Endothelial cell of umbilical vein (primary cell): ENCODE measurements at regions not wholly inside any gene's neighbourhood (a gene's known extent, or its start where the extent isn't known, plus 50 kb on each side); places are given as distances from the start of the nearest gene placed in this dataset.

ENCODE experiments used
- BruUV-seq: library from RNA; stranded (reverse); fragments of 400-500 nt; replicated peaks from 2 replicates; lab custom pipeline; 2021; lab: Mats Ljungman, UMichigan
- CTCF ChIA-PET: fragments of 300-600, 350-600 bp; sonication (Branson Sonifier 250); formaldehyde crosslinking; loops from one replicate; lab custom pipeline; 2021; ENCODE audit warnings: antibody characterized with exemption, inconsistent platforms; lab: Charles Lee
- POLR2A ChIA-PET: fragments of 300-600, 350-600 bp; sonication (Branson Sonifier 250); formaldehyde crosslinking; loops from one replicate; lab custom pipeline; 2021; ENCODE audit warnings: antibody characterized with exemption, inconsistent platforms; lab: Charles Lee
- DNase-seq: peaks from one replicate; pipeline ENCODE4 v3.0.0-alpha.2; 2011; ENCODE audit warnings: low read depth, low spot score
- FAIRE-seq: peaks from 2 replicates; lab custom pipeline; 2011; peaks lifted over from hg19 to GRCh38; lab: Jason Lieb, UNC
- H2AFZ ChIP-seq: 2 replicates; pipeline ENCODE4 v1.6.0; 2012; ENCODE audit warnings: low read depth, low read length, control low read depth, inconsistent platforms
- H3K27ac ChIP-seq: 2 replicates; pipeline ENCODE4 v1.5.1; 2011; ENCODE audit warnings: low read depth, mild to moderate bottlenecking, control low read depth, low read length, moderate library complexity; ENCODE audit not compliant: insufficient read depth
- H3K27me3 ChIP-seq, 2 experiments: 2 replicates each; pipeline versions ENCODE4 v1.6.0 to v1.6.1; 2011; ENCODE audit warnings: low read length in 2 of 2, mixed read lengths in 1 of 2; ENCODE audit not compliant: control insufficient read depth in 2 of 2, insufficient read depth in 2 of 2
- H3K36me3 ChIP-seq, 2 experiments: 2 replicates in 1 of 2; 3 replicates in 1 of 2; pipeline ENCODE4 v1.5.1; 2011; ENCODE audit warnings: low read length in 2 of 2, mild to moderate bottlenecking in 1 of 2, moderate library complexity in 1 of 2; ENCODE audit not compliant: control insufficient read depth in 2 of 2, insufficient read depth in 2 of 2; ENCODE audit errors: extremely low read depth in 1 of 2
- H3K4me1 ChIP-seq: 3 replicates; pipeline ENCODE4 v1.5.1; 2011; ENCODE audit warnings: mild to moderate bottlenecking, low read length; ENCODE audit not compliant: control insufficient read depth, insufficient read depth; ENCODE audit errors: extremely low read depth
- H3K4me2 ChIP-seq: 2 replicates; pipeline ENCODE4 v1.6.1; 2011; ENCODE audit warnings: low read length, control low read depth, mixed read lengths; ENCODE audit not compliant: insufficient read depth
- H3K4me3 ChIP-seq, 3 experiments: fragments of 200-600 bp in 1 of 3; sonication (generic), shearing (Covaris generic) in 1 of 3; replicated peaks in 1 of 3; 2 replicates each; pipeline ENCODE4 v1.5.1; 2011 to 2016; ENCODE audit warnings: control low read depth in 3 of 3, low read length in 3 of 3, mild to moderate bottlenecking in 2 of 3, inconsistent platforms in 1 of 3, low read depth in 1 of 3, moderate library complexity in 1 of 3; ENCODE audit not compliant: insufficient read depth in 1 of 3
- H3K79me2 ChIP-seq: 2 replicates; pipeline ENCODE4 v1.6.0; 2012; ENCODE audit warnings: low read length, inconsistent platforms; ENCODE audit not compliant: control insufficient read depth, insufficient read depth
- H3K9ac ChIP-seq: replicated peaks from 2 replicates; pipeline ENCODE3; 2011; ENCODE audit warnings: low read length, control low read depth; ENCODE audit not compliant: insufficient read depth; ENCODE audit errors: extremely low read depth
- H3K9me1 ChIP-seq: replicated peaks from 3 replicates; pipeline ENCODE4 v1.6.0; 2011; ENCODE audit warnings: mild to moderate bottlenecking, low read length; ENCODE audit not compliant: control insufficient read depth, insufficient read depth; ENCODE audit errors: extremely low read depth
- H3K9me3 ChIP-seq: replicated peaks from 2 replicates; pipeline ENCODE4 v1.5.1; 2012; ENCODE audit warnings: low read length, inconsistent platforms; ENCODE audit not compliant: control insufficient read depth, insufficient read depth
- H4K20me1 ChIP-seq: replicated peaks from 2 replicates; pipeline ENCODE3; 2011; ENCODE audit warnings: mild to moderate bottlenecking, low read length; ENCODE audit not compliant: control insufficient read depth, insufficient read depth; ENCODE audit errors: extremely low read depth
- EZH2 ChIP-seq: IDR thresholded peaks from 2 replicates; pipeline ENCODE4 v1.6.1; 2012; ENCODE audit warnings: borderline replicate concordance, low read depth, mild to moderate bottlenecking, moderate library complexity, low read length, inconsistent platforms; ENCODE audit not compliant: severe bottlenecking
- FOS ChIP-seq: IDR thresholded peaks from 2 replicates; pipeline ENCODE4 v1.6.1; 2011; ENCODE audit warnings: mild to moderate bottlenecking, low read length, moderate library complexity, borderline replicate concordance; ENCODE audit not compliant: insufficient read depth
- GATA2 ChIP-seq: IDR thresholded peaks from 2 replicates; pipeline ENCODE4 v1.7.0; 2011; ENCODE audit warnings: low read depth, mild to moderate bottlenecking, moderate library complexity, mixed read lengths, low read length; ENCODE audit not compliant: insufficient read length, insufficient read depth
- JUN ChIP-seq: IDR thresholded peaks from 2 replicates; pipeline ENCODE4 v1.6.1; 2011; ENCODE audit warnings: borderline replicate concordance, low read depth; ENCODE audit not compliant: insufficient read length, insufficient read depth
- MAX ChIP-seq: IDR thresholded peaks from 2 replicates; pipeline ENCODE4 v1.6.1; 2011; ENCODE audit not compliant: insufficient read depth, insufficient read length
- MYC ChIP-seq: IDR thresholded peaks from one replicate; pipeline ENCODE4 v1.6.1; 2011; ENCODE audit warnings: mild to moderate bottlenecking, low read depth, low read length
- POLR2A ChIP-seq: IDR thresholded peaks from 2 replicates; pipeline ENCODE4 v1.6.1; 2012; ENCODE audit warnings: low read depth, mild to moderate bottlenecking, control low read depth, low read length
- POLR2AphosphoS5 ChIP-seq: IDR thresholded peaks from 2 replicates; pipeline ENCODE4 v1.6.1; 2012; ENCODE audit warnings: low read depth, mild to moderate bottlenecking, control low read depth, low read length, moderate library complexity; ENCODE audit not compliant: insufficient read depth
- dilution Hi-C: fragments of 300-500 bp; cut with MboI; formaldehyde crosslinking; loops from one replicate; pipeline ENCODE4 v1.15.0; 2019; ENCODE audit warnings: low sequenced_read_pairs; ENCODE audit not compliant: extremely low pct_ligation_motif_present
- intact Hi-C: fragments of 100-400 bp; cut with micrococcal nuclease; formaldehyde crosslinking; loops from one replicate; pipeline ENCODE4 v1.10.0; 2022
- TF ChIP-seq, protein P1 (sequence below), 2 donors: IDR thresholded peaks; 1 replicate in 1 of 2; 2 replicates in 1 of 2; pipeline ENCODE4 v1.5.1; 2011; ENCODE audit warnings: low read length in 2 of 2, mild to moderate bottlenecking in 2 of 2, moderate library complexity in 2 of 2, control low read depth in 1 of 2, inconsistent platforms in 1 of 2, low read depth in 1 of 2; ENCODE audit not compliant: insufficient read depth in 1 of 2; ENCODE audit errors: extremely low read depth in 1 of 2

DNA sequence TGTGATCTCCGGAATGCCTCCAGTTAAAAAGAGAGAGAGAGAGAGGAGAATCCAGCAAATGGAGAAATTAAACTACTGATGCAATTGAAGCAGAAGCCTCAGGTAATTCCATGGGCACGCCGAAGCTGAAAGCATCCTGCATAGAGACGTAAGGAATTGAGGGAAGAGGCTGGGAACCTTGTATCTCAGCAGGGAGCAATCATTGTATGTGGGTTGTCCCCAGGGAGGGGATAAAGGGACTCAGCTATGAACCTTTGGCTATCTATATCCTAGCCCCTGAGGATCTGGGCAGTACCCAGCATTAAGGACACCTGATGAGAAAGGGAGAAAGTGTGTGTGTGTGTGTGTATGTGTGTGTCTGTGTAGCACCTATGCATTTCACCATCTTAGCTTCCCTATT, 95.8 kb upstream of the ATXN7L3B start:
- FAIRE-seq (no peak), DNase-seq (no peak)
- Histone ChIP-seq H3K4me3 (no peak overlapping the region), H3K79me2 (no peaks in the 10 kb centered on the region), H3K27me3 (no peaks in the 10 kb centered on the region), H3K27ac (no peak overlapping the region), H3K9me3 (no peaks in the 10 kb centered on the region), H3K4me1 (no peaks in the 10 kb centered on the region), H3K9me1 (no peaks in the 10 kb centered on the region), H2AFZ (no peak overlapping the region), H3K36me3 (no peaks in the 10 kb centered on the region), H3K9ac (no peak overlapping the region), H3K4me2 (no peak overlapping the region), H4K20me1 (no peaks in the 10 kb centered on the region)
- dilution Hi-C loops, result no loop called here
- CTCF ChIA-PET, result no interaction called here
- no TSS peak for BruUV-seq
- POLR2A ChIA-PET, result no interaction called here
- intact Hi-C loops, result no loop called here
- TF ChIP-seq GATA2 (no peak), POLR2AphosphoS5 (no peak), JUN (no peak), MYC (no peak), MAX (no peak), FOS (no peak), POLR2A (no peak), EZH2 (no peak)
- TF ChIP-seq, protein P1, sequence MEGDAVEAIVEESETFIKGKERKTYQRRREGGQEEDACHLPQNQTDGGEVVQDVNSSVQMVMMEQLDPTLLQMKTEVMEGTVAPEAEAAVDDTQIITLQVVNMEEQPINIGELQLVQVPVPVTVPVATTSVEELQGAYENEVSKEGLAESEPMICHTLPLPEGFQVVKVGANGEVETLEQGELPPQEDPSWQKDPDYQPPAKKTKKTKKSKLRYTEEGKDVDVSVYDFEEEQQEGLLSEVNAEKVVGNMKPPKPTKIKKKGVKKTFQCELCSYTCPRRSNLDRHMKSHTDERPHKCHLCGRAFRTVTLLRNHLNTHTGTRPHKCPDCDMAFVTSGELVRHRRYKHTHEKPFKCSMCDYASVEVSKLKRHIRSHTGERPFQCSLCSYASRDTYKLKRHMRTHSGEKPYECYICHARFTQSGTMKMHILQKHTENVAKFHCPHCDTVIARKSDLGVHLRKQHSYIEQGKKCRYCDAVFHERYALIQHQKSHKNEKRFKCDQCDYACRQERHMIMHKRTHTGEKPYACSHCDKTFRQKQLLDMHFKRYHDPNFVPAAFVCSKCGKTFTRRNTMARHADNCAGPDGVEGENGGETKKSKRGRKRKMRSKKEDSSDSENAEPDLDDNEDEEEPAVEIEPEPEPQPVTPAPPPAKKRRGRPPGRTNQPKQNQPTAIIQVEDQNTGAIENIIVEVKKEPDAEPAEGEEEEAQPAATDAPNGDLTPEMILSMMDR (IDR thresholded peaks at IDR 0.05; ENCODE audit: extremely low read depth in 1 of 2, insufficient read depth in 1 of 2, low read depth in 1 of 2, low read length in 2 of 2), result no peak
